Glomerular visceral epithelial cell (primary cell): ENCODE measurements at regions not wholly inside any gene's neighbourhood (a gene's known extent, or its start where the extent isn't known, plus 50 kb on each side); places are given as distances from the start of the nearest gene placed in this dataset.
"Not testable (repeated sequence)": the region's sequence is repeated elsewhere in the genome, so short reads cannot be mapped to it uniquely, and the experiment has no call there.

Experiments
- DNase-seq: peaks from one replicate; pipeline ENCODE4 v3.0.0-alpha.2; 2016; ENCODE audit errors: extremely low spot score

DNA sequence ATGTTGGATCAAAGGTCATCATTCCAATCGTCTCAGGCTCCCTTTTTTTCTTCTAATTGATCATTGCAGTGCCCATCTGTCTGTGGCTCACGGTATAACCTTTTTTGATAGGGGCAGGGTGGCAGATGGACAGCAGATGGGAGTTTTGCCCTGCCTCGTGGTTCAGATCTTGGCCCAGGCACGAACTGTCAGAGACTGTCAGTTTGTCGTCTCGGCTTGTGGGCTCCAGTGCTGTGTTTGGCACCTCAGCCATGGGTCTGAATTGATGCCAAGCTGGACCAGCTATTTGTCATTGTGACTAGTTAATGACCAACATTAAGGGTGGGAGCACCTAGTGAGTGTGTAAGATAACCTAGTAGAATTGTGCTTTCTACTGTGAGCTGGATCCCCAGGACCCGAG, 197.6 kb downstream of the PRL start:
- no peak for DNase-seq

GRCh38 chr6:22099923-22100322, 196.9 kb downstream of the PRL start:
- no peak for DNase-seq

GRCh38 chr6:22101163-22101562, 195.7 kb downstream of the PRL start:
- no peak for DNase-seq

GRCh38 chr6:22102671-22103070, 194.2 kb downstream of the PRL start:
- peak; percentile 15 for DNase-seq

- DNase-seq: no peak
These were observed 190.4 kb downstream of the PRL start for GRCh38 chr6:22106451-22106850.

- no peak for DNase-seq
These were observed 189.9 kb downstream of the PRL start for GRCh38 chr6:22106961-22107360.

DNA sequence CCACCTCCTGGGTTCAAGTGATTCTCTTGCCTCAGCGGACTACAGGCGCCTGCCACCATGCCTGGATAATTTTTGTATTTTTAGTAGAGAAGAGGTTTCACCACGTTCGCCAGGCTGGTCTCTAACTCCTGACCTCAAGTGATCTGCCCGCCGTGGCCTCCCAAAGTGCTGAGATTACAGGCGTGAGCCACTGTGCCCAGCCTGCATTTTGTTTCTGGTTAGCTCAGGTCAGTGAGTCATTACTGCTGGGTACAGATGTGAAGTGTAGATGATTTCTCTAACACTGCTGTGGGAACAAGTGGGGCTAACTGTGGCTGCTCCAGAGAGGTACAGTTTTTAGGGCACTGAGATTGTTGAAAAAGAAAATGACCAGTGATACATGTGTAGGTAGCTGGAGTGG, 188.6 kb downstream of the PRL start:
- peak; percentile 60 for DNase-seq

- no peak for DNase-seq
These were observed 186.8 kb downstream of the PRL start for GRCh38 chr6:22110061-22110460.

DNA sequence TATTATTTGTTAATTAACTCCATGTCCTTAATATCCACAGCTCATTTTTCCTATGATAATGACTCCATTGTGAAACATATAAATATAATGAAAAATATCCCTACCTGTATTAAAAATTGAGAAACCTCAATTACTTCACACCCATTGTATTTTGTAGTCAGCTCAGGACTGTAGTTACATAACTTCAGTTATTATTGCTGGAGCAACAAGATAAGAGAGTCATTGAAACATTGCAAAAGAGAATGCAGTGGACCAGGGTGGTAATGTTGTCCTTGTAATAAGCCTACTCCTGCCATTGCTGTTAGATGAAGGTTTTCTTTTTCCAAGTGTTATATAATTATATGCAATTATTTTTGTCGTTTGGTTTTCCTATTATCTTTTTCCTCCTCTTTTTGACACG, 184.4 kb downstream of the PRL start:
- no peak for DNase-seq

DNA sequence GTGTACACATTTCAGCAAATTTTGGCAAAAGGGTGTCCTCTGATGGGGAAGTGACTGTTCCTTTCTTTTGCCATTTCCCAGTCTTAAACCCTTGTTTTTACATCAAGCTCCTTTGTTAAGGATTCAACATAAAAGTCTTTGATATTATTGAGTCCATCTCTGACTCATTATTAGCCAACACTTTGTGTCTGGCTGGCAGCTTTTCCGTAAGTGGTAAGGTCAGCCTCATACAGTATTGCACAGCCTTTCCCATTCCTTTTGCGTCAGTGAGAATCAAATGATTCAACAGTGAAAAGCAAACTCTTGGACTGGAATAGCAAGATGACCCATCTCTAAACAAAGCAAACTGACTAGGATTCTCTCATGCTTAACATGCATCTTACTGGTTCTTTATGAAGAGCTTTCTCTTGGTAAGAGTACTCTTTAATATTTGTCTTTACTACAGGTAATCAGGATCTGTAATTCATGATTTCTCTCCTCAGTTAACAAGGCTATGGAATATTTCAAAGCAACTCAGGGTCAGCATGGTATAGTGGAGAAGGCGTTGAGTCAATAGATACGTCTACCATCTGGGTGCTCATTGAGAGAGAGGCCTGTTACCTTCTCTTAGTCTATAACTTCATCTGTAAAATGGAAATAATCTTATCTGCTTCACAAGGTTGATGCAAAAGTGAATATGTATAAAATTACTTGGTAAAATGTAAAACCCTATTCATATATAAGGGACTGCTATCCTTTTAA, 183.6 kb downstream of the PRL start:
- peak; percentile 85 for DNase-seq

DNA sequence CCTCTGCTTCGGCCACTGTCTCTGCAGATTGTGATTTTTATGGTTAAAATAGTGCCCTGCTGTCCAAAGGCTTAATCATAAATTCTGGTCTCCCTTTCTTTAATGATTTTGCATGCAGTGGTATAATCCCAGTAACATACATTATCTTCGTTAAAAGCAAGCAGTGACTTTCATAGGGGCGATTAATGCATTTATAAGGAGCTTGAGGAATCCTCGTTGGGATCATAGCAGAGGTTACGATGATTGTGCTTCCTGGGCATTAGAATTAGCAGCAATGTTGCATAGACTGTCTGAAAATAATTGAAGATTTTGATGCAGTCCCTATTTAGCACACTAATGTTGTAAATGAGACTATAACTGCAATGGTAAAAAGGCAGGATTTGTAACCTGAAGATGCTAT, 181.3 kb downstream of the PRL start:
- DNase-seq: no peak

DNA sequence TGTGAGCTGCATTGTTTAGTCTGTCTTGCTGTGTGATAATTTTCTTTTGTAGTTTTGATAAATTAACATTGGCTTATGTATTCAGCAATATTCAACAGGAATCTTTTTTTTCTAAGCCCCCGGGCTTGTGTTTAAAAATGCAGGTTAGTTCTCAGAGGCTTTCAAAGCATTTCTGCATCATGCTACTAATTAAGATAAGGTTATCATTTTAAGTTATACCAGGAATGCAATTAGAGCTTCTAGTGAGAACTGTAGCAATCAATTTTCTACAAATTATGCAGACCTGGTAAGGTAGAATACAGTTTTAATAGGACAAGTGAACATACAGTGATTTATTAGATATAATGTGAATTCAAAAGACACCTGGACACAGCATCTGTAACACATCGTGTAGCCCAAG, 179.2 kb downstream of the PRL start:
- DNase-seq: no peak

DNA sequence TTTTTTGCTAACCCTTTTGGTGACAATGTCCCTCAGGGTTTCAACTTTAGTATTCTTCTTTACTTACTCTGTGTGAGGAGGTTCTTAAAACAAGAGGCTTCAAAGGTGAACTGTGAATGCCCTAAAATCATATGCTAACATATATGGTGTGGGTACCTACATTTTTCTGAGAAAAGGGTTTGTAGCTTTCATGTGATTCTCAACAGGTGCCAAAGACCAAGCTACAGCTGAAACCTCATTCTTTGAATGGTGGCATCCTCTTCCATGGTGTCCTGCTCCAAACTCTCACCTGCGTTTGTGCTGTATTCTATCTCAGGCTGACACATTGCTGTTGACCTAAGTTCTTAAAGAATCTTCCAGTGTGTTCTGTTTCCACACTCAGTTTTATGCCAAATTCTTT, 177.3 kb downstream of the PRL start:
- DNase-seq: no peak

- no peak for DNase-seq
These were observed 172.1 kb downstream of the PRL start for GRCh38 chr6:22124756-22125155.

GRCh38 chr6:22126910-22127309, 169.9 kb downstream of the PRL start:
- DNase-seq: no peak

DNA sequence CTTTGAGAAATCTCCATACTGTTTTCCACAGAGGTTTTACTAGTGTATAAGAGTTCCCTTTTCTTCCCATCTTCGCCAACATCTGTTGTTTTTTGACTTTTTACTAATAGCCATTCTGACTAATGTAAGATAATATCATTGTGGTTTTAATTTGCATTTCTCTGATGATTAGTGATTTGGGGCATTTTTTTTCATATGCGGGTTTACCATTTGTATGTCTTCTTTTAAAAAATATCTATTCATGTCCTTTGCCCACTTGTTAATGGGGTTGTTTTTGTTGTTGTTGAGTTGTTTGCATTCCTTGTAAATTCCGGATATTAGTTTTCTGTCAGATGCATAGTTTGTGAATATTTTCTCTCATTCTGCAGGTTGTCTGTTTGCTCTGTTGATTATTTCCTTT, 167.1 kb downstream of the PRL start:
- DNase-seq: no peak

GRCh38 chr6:22132656-22133055, 164.2 kb downstream of the PRL start:
- DNase-seq: no peak

DNA sequence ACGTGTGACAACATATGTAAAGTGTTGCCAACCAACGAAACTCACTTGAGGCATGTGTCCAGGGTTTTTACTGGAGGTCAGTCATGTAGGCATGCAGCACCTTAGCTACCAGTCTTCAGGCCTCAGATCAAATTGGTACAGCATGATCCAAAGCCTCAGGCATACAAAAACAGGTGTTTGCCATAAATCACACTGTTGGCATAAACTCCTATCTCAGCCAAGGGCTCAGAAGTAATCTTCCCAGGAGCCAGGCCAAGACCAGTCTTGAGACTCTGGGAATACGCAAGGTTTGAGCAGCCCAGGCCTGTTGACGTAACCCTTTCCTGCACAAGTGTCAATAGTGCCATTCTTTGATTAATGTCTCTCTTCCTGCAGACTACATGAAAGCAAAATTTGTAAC, 163.5 kb downstream of the PRL start:
- no peak for DNase-seq

DNA sequence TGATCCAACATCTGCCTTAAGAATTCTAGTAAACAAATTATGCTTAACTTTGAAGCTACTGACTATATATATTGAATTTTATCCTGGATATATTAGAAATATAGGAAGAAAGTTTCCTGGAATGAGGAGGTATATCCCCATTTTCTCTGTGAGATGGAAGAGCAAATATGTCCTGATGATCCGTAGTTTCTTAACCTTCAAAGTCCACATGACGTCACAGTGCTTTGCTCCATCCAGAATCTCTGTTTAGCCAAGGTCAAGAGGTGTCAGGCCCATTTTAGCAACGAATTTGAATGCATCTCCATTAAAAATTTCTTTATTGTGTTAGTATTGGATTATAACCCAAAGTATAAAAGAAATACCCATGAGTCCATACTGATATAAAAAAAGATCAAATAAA, 162.5 kb downstream of the PRL start:
- DNase-seq: no peak

DNA sequence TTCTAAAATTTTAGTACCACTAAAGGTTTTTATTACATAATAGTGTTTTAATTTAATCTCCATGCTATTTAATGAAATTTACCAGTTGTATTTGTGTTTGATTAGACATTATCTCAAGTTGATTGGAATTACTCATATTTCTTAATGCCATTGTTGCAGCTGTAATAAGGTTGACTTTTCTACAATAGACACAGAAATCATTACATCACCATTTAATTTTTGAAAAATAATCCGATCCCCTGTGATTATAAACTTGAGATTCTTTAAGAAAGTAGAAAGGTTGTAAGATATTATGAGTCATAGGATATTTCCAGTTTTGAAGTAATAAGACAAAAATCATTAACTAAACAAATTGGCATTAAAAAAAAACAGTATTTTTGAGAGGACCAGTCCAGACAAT, 161.4 kb downstream of the PRL start:
- DNase-seq: no peak

DNA sequence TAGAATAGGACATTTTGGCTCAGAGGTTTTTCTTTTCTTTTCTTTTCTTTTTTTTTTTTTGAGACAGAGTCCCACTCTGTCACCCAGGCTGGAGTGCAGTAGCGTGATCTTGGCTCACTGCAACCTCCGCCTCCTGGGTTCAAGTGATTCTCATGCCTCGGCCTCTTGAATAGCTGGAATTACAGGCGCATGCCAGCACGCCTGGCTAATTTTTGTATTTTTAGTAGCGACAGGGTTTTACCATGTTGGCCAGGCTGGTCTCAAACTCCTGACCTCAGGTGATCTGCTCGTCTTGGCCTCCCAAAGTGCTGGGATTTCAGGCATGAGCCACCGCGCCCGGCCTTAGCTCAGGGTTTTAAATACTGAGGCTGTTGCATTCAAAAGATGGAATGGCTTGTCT, 156.1 kb downstream of the PRL start:
- not testable (repeated sequence) for DNase-seq

DNA sequence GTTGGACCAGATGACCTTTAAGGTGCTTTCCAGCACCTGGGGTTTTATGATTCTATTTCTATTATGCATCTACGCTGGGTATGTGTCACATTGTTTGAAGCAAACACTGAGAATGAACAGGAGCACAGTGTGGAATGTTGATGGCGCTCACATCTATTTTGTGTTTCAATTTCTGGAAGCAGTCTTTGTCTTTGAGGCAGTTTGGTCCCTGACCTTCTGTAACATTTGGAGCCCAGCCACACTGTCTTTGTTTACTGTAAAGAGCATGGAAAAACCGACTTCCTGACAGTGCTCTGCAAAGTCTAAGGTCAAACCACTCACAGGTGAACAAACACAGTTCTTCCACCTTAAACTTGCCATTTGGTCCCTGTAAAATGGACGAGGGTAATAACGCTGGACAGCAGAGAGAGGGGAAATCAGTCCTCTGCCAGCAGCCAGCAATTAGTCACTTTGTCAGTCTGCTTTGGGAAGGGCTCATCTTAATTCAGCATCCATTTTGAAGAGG, 155.5 kb downstream of the PRL start:
- no peak for DNase-seq

DNA sequence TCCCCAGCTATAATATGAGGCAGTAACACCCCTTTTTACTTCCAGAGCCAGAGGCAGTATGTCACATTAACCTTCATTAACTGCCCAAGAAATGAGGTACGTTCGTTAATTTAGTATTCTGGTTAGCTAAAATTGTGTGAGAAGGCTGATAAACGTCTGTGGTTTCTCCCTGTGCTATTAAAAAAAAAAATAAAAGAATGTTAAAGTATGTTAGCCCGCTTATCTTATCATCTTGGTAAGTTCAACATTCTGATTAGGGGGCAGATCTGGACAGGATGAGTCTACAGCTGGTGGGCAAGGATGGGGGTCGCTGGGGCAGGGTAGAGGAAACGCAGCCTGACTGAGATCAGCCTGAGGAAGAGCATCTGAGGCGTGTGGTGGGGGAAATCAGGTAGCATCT, 154.0 kb downstream of the PRL start:
- DNase-seq: no peak

DNA sequence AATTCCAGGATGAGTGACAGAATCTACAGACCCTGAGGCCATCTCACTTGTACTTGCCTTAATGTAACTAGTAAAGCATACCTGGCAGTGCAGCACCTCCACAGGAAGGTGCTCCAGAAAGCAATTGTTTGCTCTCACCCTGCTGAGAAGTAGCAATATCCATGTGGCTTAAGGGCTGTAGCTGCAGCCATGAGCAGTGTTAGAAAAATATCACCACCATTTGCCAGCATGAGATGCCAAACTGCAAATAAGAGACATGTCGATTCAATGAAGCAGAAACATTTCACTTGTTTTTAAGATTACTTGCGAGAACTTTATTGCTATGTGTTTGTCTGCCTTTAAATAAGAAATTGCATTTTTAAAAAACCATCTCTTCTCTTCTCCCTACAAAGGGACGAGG, 151.5 kb downstream of the PRL start:
- DNase-seq: no peak
